ENCODE measurements at regions not wholly inside any gene's neighbourhood (a gene's known extent, or its start where the extent isn't known, plus 50 kb on each side); places are given as distances from the start of the nearest gene placed in this dataset.

- TF ChIP-seq JUN (IDR thresholded peaks at IDR 0.05; ENCODE audit: low read depth, low read length): no peak
- TF ChIP-seq POLR2A (IDR thresholded peaks at IDR 0.05; ENCODE audit: control extremely low read depth in 1 of 2, low read depth in 2 of 2, low read length in 2 of 2): no peak
- no peak for TF ChIP-seq JUND (IDR thresholded peaks at IDR 0.05; ENCODE audit: low read length)
- TF ChIP-seq CTCF (IDR thresholded peaks at IDR 0.05; ENCODE audit: control extremely low read depth in 1 of 3, insufficient read depth in 1 of 3, low read depth in 1 of 3, low read length in 3 of 3): no peak
Measured at GRCh38 chr18:40365526-40365925, 1589.5 kb upstream of the PIK3C3 start.

Measured in H1 (cell line).